ENCODE measurements at regions not wholly inside any gene's neighbourhood (a gene's known extent, or its start where the extent isn't known, plus 50 kb on each side); places are given as distances from the start of the nearest gene placed in this dataset.

DNA sequence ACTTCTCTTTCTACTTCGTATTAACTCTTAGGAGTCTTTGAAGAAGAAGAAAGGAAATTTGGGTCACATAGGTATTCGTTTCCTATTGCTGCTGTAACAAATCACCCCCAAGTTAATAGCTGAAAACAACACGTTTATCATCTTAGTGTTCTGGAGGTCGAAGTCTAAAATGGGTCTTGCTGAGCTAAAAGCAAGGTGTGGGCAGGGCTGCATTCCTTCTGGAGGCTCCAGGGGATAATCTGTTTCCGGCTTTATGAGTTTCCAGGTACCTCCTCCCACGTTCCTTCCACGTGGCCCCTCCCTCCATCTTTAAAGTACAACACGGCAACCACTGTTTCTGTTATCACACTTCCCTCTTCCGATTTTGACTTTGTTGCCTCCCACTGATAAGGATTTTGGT lies 233.5 kb upstream of the RBBP8 start:
- TF ChIP-seq, protein P1, sequence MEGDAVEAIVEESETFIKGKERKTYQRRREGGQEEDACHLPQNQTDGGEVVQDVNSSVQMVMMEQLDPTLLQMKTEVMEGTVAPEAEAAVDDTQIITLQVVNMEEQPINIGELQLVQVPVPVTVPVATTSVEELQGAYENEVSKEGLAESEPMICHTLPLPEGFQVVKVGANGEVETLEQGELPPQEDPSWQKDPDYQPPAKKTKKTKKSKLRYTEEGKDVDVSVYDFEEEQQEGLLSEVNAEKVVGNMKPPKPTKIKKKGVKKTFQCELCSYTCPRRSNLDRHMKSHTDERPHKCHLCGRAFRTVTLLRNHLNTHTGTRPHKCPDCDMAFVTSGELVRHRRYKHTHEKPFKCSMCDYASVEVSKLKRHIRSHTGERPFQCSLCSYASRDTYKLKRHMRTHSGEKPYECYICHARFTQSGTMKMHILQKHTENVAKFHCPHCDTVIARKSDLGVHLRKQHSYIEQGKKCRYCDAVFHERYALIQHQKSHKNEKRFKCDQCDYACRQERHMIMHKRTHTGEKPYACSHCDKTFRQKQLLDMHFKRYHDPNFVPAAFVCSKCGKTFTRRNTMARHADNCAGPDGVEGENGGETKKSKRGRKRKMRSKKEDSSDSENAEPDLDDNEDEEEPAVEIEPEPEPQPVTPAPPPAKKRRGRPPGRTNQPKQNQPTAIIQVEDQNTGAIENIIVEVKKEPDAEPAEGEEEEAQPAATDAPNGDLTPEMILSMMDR (IDR thresholded peaks at IDR 0.05): no peak
- Histone ChIP-seq H3K27me3 (no peaks in the 10 kb centered on the region), H3K27ac (no peak overlapping the region), H3K4me3 (no peak overlapping the region), H3K4me1 (no peaks in the 10 kb centered on the region), H3K36me3 (no peaks in the 10 kb centered on the region), H3K9me3 (no peaks in the 10 kb centered on the region)
- no peak for DNase-seq (ENCODE audit: low spot score)

- TF ChIP-seq, protein P1 (IDR thresholded peaks at IDR 0.05): no peak
- no peaks in the 10 kb centered on the region for H3K4me1 ChIP-seq
- H3K4me3 ChIP-seq: no peak overlapping the region
- H3K27ac ChIP-seq: no peak overlapping the region
- H3K9me3 ChIP-seq: no peaks in the 10 kb centered on the region
- no peaks in the 10 kb centered on the region for H3K27me3 ChIP-seq
- no peak for DNase-seq (ENCODE audit: low spot score)
- no peaks in the 10 kb centered on the region for H3K36me3 ChIP-seq
Measured at GRCh38 chr18:22700920-22701319, 232.2 kb upstream of the RBBP8 start.

- no peaks in the 10 kb centered on the region for H3K4me1 ChIP-seq
- H3K4me3 ChIP-seq: no peak overlapping the region
- no peaks in the 10 kb centered on the region for H3K27me3 ChIP-seq
- no peak for DNase-seq (ENCODE audit: low spot score)
- H3K27ac ChIP-seq: no peak overlapping the region
- H3K9me3 ChIP-seq: no peaks in the 10 kb centered on the region
- no peaks in the 10 kb centered on the region for H3K36me3 ChIP-seq
- TF ChIP-seq, protein P1 (IDR thresholded peaks at IDR 0.05): no peak
Measured at GRCh38 chr18:22701326-22701725, 231.8 kb upstream of the RBBP8 start.

DNA sequence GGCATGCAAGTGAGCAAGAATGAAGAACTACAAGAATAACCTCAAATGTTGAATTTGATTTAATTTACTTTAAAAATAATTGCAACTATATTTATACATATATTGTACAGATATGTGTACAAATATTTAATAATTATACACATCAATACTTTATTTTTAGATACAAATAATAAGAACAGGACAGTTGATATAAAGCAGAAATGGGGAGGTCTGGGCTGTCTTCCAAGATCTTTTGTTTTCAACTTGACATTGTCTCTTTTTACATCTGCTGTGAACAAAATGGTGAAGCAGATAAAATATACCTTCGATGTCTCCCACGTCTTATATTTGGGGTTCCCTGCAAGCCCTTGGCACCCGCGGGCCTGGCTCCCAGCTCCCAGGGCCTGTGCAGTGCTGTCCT lies 231.3 kb upstream of the RBBP8 start:
- H3K36me3 ChIP-seq: no peaks in the 10 kb centered on the region
- H3K9me3 ChIP-seq: no peaks in the 10 kb centered on the region
- TF ChIP-seq, protein P1 (IDR thresholded peaks at IDR 0.05): no peak
- no peak overlapping the region for H3K4me3 ChIP-seq
- no peak for DNase-seq (ENCODE audit: low spot score)
- no peaks in the 10 kb centered on the region for H3K4me1 ChIP-seq
- no peak overlapping the region for H3K27ac ChIP-seq
- H3K27me3 ChIP-seq: no peaks in the 10 kb centered on the region

- Histone ChIP-seq H3K4me3 (no peak overlapping the region), H3K4me1 (no peaks in the 10 kb centered on the region), H3K27ac (no peak overlapping the region), H3K27me3 (no peaks in the 10 kb centered on the region), H3K36me3 (no peaks in the 10 kb centered on the region), H3K9me3 (no peaks in the 10 kb centered on the region)
- TF ChIP-seq, protein P1 (IDR thresholded peaks at IDR 0.05): no peak
- no peak for DNase-seq (ENCODE audit: low spot score)
Measured at GRCh38 chr18:22702806-22703205, 230.3 kb upstream of the RBBP8 start.

DNA sequence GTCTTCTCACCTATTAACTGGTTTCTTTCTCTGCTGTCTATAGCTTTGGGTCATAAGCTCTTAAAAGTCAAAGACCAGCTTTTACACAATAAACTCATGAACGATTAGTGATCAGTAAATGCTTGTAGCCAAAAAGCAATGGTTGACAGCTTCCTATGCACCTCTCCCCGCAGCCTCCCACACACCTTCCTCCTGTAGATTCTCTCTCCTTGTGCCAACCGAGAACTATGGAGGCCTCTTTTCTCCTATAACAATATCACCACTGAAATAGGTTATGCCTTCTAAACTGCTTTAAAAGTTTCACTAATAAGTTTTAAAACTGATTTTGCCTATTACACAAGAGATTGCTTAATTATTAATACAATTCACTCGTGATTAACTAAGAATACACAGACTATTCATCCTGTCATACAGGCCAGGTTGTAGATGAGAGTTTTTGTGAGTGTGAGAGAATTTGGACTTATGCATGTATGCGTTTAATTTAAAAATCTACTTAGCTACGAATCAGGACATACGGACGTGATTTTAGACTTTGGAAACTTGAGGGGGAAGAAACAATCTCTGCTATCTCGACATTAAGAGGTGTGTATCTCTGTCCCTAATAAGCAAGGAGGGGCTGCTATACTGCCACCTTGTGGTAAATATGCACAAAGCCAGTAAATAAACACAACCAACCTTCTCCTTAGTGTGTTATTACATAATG lies 229.1 kb upstream of the RBBP8 start:
- H3K36me3 ChIP-seq: no peaks in the 10 kb centered on the region
- H3K9me3 ChIP-seq: no peaks in the 10 kb centered on the region
- DNase-seq (ENCODE audit: low spot score): no peak
- no peaks in the 10 kb centered on the region for H3K27me3 ChIP-seq
- TF ChIP-seq, protein P1 (IDR thresholded peaks at IDR 0.05): peak; percentile 63 to 87
- H3K27ac ChIP-seq: no peak overlapping the region
- H3K4me1 ChIP-seq: no peaks in the 10 kb centered on the region
- H3K4me3 ChIP-seq: no peak overlapping the region
